ENCODE measurements at regions not wholly inside any gene's neighbourhood (a gene's known extent, or its start where the extent isn't known, plus 50 kb on each side); places are given as distances from the start of the nearest gene placed in this dataset.
"Not testable (repeated sequence)": the region's sequence is repeated elsewhere in the genome, so short reads cannot be mapped to it uniquely, and the experiment has no call there.

DNA sequence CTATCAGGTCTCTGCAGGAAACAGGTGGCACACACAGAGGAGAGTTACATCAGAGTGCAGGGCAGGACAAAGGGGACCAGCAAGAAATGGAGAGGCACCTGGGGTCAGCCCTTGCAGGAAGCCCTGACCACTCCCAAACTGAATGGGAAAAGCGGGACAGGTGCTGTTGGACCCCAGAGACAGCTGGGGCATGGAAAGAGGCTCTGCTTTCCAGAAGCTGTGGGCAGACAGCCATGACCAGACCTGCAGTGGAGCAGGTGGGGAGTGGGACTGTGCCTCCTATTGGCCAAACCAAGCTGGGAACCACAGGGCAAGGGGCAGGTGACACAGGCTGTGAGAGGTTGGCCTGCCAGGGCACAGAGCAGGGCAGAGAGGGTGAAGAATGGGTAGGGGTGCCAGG lies 125.8 kb downstream of the BOD1 start:
- DNase-seq (ENCODE audit: low read depth in 4 of 6, low spot score in 6 of 6): no peak
- Histone ChIP-seq H3K36me3 (ENCODE audit: control insufficient read depth, insufficient read depth, low read length) (no peaks in the 10 kb centered on the region), H3K27me3 (ENCODE audit: control insufficient read depth, insufficient read depth, low read length) (no peaks in the 10 kb centered on the region), H3K9me3 (ENCODE audit: control insufficient read depth, insufficient read depth, low read length) (no peaks in the 10 kb centered on the region), H3K4me3 (ENCODE audit: low read depth, low read length) (no peak overlapping the region), H3K27ac (ENCODE audit: low read depth, low read length) (no peak overlapping the region), H3K4me1 (ENCODE audit: control insufficient read depth, insufficient read depth, low read length) (no peaks in the 10 kb centered on the region)
- 100% methylated on average over 1 of the region's 1 CpG for WGBS (ENCODE audit: insufficient coverage)

DNA sequence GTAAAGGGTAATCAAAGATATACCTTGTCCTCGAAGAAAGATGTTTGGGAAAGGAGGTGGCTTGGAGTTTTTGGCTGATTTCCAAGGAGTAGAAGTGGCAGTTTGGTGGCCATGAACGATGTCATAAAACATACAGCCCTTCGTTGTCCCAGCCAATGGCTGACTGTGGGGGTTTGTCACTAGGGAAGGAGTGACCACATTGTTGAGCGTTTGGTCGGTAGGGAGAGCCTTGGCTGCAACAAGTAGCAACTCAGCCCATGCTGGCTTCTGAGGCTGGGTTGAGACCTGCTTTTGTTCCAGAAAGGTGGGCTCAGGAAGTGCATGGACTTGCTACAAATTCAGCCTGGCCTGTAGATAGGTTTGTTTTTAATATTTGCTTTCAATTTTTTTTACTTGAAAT lies 128.3 kb downstream of the BOD1 start:
- Histone ChIP-seq H3K4me1 (ENCODE audit: control insufficient read depth, insufficient read depth, low read length) (no peaks in the 10 kb centered on the region), H3K4me3 (ENCODE audit: low read depth, low read length) (no peak overlapping the region), H3K36me3 (ENCODE audit: control insufficient read depth, insufficient read depth, low read length) (no peaks in the 10 kb centered on the region), H3K9me3 (ENCODE audit: control insufficient read depth, insufficient read depth, low read length) (no peaks in the 10 kb centered on the region), H3K27ac (ENCODE audit: low read depth, low read length) (no peak overlapping the region), H3K27me3 (ENCODE audit: control insufficient read depth, insufficient read depth, low read length) (no peaks in the 10 kb centered on the region)
- 71% methylated on average over 5 of the region's 5 CpGs for WGBS (ENCODE audit: insufficient coverage)
- DNase-seq (ENCODE audit: low read depth in 4 of 6, low spot score in 6 of 6): no peak

DNA sequence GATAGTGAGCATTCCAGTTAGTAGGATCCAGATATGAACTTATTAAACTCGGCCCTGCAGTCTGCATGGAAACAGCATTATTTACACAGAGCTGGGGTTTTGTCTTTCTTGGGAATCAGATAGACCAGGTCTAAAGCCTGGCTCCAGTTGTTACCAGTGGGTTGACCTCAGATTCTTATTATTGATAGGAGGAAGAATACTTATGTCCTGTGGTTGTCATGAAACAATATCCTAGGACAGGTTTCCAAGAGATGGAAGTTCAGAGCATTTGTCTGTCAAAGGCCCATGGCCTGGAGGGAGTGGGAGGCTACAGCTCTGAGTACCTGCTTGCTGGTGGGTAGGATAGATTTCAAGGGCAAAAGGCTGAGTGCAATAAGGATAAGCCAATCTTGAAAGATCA lies 129.2 kb downstream of the BOD1 start:
- no peak overlapping the region for H3K27ac ChIP-seq (ENCODE audit: low read depth, low read length)
- WGBS (ENCODE audit: insufficient coverage): 100% methylated on average over 1 of the region's 1 CpG
- H3K4me1 ChIP-seq (ENCODE audit: control insufficient read depth, insufficient read depth, low read length): no peaks in the 10 kb centered on the region
- H3K36me3 ChIP-seq (ENCODE audit: control insufficient read depth, insufficient read depth, low read length): no peaks in the 10 kb centered on the region
- H3K27me3 ChIP-seq (ENCODE audit: control insufficient read depth, insufficient read depth, low read length): no peaks in the 10 kb centered on the region
- no peak for DNase-seq (ENCODE audit: low read depth in 4 of 6, low spot score in 6 of 6)
- no peak overlapping the region for H3K4me3 ChIP-seq (ENCODE audit: low read depth, low read length)
- no peaks in the 10 kb centered on the region for H3K9me3 ChIP-seq (ENCODE audit: control insufficient read depth, insufficient read depth, low read length)

DNA sequence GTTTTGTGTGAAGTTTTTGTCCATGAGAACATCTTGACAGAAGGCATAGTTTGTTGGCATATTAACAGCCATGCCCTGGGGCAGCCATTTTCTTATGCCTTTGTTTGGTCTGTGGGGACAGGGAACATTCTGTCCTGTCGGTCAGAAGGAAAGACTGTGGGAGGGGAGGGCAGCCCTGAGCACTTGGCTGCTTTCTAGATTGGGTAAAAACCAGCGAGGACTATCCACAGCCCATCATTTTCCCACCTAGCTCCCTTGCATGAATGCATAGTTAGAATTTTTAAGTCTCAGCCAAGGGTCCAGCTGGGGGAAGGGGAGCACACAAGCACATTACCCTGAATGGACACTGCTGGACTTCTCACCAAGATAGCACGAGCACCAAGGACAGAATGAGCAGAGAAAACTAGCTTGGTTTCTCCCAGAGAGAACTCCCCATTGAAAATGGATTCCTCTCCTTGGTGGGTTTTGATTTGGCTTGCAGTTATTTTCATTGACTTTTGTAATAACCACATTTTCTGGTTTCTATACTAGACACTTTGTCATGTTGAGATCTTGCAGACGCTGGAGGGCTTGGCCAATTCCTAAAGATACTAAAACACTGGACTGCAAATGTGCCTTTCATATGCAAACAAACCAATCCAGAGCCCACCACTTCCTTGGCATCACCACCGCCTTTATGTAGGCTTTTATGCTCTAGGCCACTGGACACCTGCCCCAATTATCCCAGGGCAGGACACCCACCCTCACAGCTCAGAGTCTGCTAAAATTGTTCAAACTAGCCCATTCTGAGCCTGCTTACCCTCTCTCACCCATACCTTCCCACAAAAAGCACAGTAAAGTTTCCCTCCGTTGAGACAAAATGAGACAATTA lies 129.9 kb downstream of the BOD1 start:
- WGBS (ENCODE audit: insufficient coverage): 60% methylated on average over 3 of the region's 6 CpGs
- H3K27ac ChIP-seq (ENCODE audit: low read depth, low read length): no peak overlapping the region

DNA sequence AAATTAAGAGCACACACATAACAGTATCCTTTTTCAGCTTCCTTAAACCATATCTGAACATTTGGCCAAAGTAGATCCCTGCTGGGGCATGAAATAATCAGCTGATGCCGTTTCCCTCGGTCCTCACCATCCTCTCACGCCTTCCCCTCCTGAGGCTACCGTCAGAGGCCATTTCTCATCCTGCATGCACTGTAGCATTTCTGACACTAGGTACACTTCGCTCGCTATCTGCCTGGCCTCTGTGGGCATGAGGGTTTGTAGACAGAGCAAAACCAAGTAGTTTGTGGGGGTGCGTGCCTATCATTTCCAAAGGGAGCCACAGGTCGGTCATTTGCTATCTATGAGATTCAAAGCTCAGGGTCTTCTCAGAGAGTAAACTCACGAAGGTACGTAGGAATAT lies 131.9 kb downstream of the BOD1 start:
- Histone ChIP-seq H3K9me3 (ENCODE audit: control insufficient read depth, insufficient read depth, low read length) (no peaks in the 10 kb centered on the region), H3K4me3 (ENCODE audit: low read depth, low read length) (no peak overlapping the region), H3K4me1 (ENCODE audit: control insufficient read depth, insufficient read depth, low read length) (no peaks in the 10 kb centered on the region), H3K27me3 (ENCODE audit: control insufficient read depth, insufficient read depth, low read length) (no peaks in the 10 kb centered on the region), H3K27ac (ENCODE audit: low read depth, low read length) (no peak overlapping the region), H3K36me3 (ENCODE audit: control insufficient read depth, insufficient read depth, low read length) (no peaks in the 10 kb centered on the region)
- DNase-seq (ENCODE audit: low read depth in 4 of 6, low spot score in 6 of 6): no peak
- WGBS (ENCODE audit: insufficient coverage): 91% methylated on average over 7 of the region's 10 CpGs

More for the DNA sequence above, 129.9 kb downstream of the BOD1 start:
- H3K36me3 ChIP-seq (ENCODE audit: control insufficient read depth, insufficient read depth, low read length): no peaks in the 10 kb centered on the region
- no peak overlapping the region for H3K4me3 ChIP-seq (ENCODE audit: low read depth, low read length)
- no peaks in the 10 kb centered on the region for H3K9me3 ChIP-seq (ENCODE audit: control insufficient read depth, insufficient read depth, low read length)
- DNase-seq (ENCODE audit: low read depth in 4 of 6, low spot score in 6 of 6): no peak
- H3K27me3 ChIP-seq (ENCODE audit: control insufficient read depth, insufficient read depth, low read length): no peaks in the 10 kb centered on the region
- H3K4me1 ChIP-seq (ENCODE audit: control insufficient read depth, insufficient read depth, low read length): no peaks in the 10 kb centered on the region

DNA sequence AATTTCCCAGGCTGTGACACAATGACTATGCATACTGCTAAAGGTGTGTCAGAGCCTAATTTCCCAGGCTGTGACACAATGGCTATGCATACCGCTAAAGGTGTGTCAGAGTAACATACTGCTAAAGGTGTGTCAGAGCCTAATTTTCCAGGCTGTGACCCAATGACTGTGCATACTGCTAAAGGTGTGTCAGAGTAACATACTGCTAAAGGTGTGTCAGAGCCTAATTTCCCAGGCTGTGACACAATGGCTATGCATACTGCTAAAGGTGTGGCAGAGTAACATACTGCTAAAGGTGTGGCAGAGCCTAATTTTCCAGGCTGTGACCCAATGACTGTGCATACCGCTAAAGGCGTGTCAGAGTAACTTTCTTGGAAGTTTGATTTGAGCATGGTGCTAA lies 132.9 kb downstream of the BOD1 start:
- not testable (repeated sequence) for H3K9me3 ChIP-seq (ENCODE audit: control insufficient read depth, insufficient read depth, low read length); DNase-seq (ENCODE audit: low read depth in 4 of 6, low spot score in 6 of 6); H3K4me1 ChIP-seq (ENCODE audit: control insufficient read depth, insufficient read depth, low read length); H3K27ac ChIP-seq (ENCODE audit: low read depth, low read length); H3K36me3 ChIP-seq (ENCODE audit: control insufficient read depth, insufficient read depth, low read length); H3K27me3 ChIP-seq (ENCODE audit: control insufficient read depth, insufficient read depth, low read length); H3K4me3 ChIP-seq (ENCODE audit: low read depth, low read length)
- WGBS (ENCODE audit: insufficient coverage): 85% methylated on average over 3 of the region's 3 CpGs

DNA sequence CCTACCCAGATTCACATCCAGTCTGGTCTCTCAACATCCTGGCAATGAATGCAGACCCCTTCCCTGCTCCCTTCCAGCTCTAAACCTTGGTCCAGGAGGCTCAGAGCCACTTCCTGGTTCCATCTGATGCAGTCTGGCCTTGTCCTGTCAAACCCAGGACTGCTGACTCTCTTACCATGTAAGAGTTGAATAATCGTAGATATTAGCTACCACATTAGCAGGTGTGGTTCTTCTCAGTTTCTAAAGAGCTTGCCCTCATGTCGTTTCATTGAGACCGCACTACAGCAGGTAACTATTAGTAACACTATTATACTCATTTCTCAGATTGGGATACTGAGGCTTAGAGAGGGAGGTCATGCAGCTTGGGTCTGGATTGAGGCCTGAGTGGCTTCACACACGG lies 133.3 kb downstream of the BOD1 start:
- 86% methylated on average over 1 of the region's 4 CpGs for WGBS (ENCODE audit: insufficient coverage)
- H3K27me3 ChIP-seq (ENCODE audit: control insufficient read depth, insufficient read depth, low read length): no peaks in the 10 kb centered on the region
- no peak overlapping the region for H3K4me3 ChIP-seq (ENCODE audit: low read depth, low read length)
- H3K9me3 ChIP-seq (ENCODE audit: control insufficient read depth, insufficient read depth, low read length): no peaks in the 10 kb centered on the region
- H3K27ac ChIP-seq (ENCODE audit: low read depth, low read length): no peak overlapping the region
- DNase-seq (ENCODE audit: low read depth in 4 of 6, low spot score in 6 of 6): no peak
- H3K36me3 ChIP-seq (ENCODE audit: control insufficient read depth, insufficient read depth, low read length): no peaks in the 10 kb centered on the region
- H3K4me1 ChIP-seq (ENCODE audit: control insufficient read depth, insufficient read depth, low read length): peaks cover 3% of the 10 kb centered on the region

DNA sequence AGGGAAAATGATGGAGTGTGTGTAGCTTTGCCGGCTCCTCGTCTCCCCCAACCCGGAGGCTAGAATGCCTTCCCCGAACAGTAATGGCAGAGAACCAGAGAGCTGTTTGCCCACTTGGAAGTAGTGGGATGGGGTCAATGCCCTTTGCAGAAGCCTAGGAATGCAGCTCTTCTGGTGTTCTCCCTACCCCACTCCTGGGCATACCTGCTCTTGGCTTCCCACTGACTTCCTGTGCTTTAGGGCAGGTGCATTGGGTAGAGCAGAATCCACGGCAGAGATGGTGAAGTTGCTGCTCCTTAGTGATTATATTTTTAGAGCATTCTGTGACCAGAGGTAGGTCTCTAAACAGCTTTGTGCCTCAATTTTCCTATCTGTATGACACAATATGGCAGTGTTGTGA lies 134.6 kb downstream of the BOD1 start:
- 79% methylated on average over 5 of the region's 5 CpGs for WGBS (ENCODE audit: insufficient coverage)
- Histone ChIP-seq H3K4me3 (ENCODE audit: low read depth, low read length) (no peak overlapping the region), H3K9me3 (ENCODE audit: control insufficient read depth, insufficient read depth, low read length) (no peaks in the 10 kb centered on the region), H3K36me3 (ENCODE audit: control insufficient read depth, insufficient read depth, low read length) (no peaks in the 10 kb centered on the region), H3K27ac (ENCODE audit: low read depth, low read length) (no peak overlapping the region), H3K4me1 (ENCODE audit: control insufficient read depth, insufficient read depth, low read length) (peaks cover 8% of the 10 kb centered on the region), H3K27me3 (ENCODE audit: control insufficient read depth, insufficient read depth, low read length) (no peaks in the 10 kb centered on the region)
- DNase-seq (ENCODE audit: low read depth in 4 of 6, low spot score in 6 of 6): no peak

DNA sequence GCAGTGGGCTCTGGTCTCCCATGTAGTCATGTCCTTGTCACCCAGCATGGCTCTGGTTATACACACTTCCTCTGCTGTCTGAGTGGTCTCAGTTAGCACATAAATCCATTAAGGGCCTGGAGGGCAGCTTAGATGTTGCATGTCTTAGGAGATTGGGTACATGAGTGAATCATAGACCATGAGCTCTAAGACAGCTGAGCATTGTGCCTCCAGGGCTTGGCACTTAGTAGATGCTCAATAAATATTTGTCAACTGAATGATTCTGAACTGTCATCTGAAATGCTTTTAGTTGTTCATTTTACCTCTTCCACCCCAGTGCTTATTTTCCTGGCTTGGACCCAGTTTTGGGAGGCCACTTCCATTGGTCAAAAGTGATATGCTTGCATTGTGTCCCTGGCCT lies 135.6 kb downstream of the BOD1 start:
- H3K4me3 ChIP-seq (ENCODE audit: low read depth, low read length): no peak overlapping the region
- no peaks in the 10 kb centered on the region for H3K9me3 ChIP-seq (ENCODE audit: control insufficient read depth, insufficient read depth, low read length)
- no peaks in the 10 kb centered on the region for H3K36me3 ChIP-seq (ENCODE audit: control insufficient read depth, insufficient read depth, low read length)
- no peaks in the 10 kb centered on the region for H3K27me3 ChIP-seq (ENCODE audit: control insufficient read depth, insufficient read depth, low read length)
- DNase-seq (ENCODE audit: low read depth in 4 of 6, low spot score in 6 of 6): no peak
- H3K27ac ChIP-seq (ENCODE audit: low read depth, low read length): no peak overlapping the region
- peaks cover 8% of the 10 kb centered on the region for H3K4me1 ChIP-seq (ENCODE audit: control insufficient read depth, insufficient read depth, low read length)

DNA sequence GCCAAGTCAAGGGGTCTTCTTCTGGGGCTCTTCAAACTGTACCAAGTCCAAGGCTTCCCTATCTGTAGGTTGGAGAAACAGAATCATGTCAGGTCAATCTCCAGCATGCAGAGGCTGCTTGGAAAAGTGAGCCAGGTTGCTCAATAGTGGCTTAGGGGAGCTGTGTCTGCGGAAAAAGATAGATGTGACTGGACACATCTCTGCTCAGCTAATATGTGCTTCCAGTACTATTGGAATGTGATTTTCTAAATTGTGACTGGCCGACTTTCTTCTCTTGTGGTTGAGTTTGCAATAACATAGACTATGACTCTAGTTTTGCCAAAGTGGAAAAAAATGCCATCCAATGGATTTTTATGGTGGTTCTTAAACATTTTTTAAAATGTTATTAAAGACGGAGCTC lies 136.7 kb downstream of the BOD1 start:
- H3K4me3 ChIP-seq (ENCODE audit: low read depth, low read length): no peak overlapping the region
- DNase-seq (ENCODE audit: low read depth in 4 of 6, low spot score in 6 of 6): no peak
- no peak overlapping the region for H3K27ac ChIP-seq (ENCODE audit: low read depth, low read length)
- H3K36me3 ChIP-seq (ENCODE audit: control insufficient read depth, insufficient read depth, low read length): no peaks in the 10 kb centered on the region
- no peaks in the 10 kb centered on the region for H3K27me3 ChIP-seq (ENCODE audit: control insufficient read depth, insufficient read depth, low read length)
- peaks cover 8% of the 10 kb centered on the region for H3K4me1 ChIP-seq (ENCODE audit: control insufficient read depth, insufficient read depth, low read length)
- WGBS (ENCODE audit: insufficient coverage): 50% methylated on average over 2 of the region's 3 CpGs
- no peaks in the 10 kb centered on the region for H3K9me3 ChIP-seq (ENCODE audit: control insufficient read depth, insufficient read depth, low read length)
